Neuronal stem cell (in vitro differentiated cells): ENCODE measurements at regions not wholly inside any gene's neighbourhood (a gene's known extent, or its start where the extent isn't known, plus 50 kb on each side); places are given as distances from the start of the nearest gene placed in this dataset.

ENCODE experiments used
- DNase-seq: peaks from one replicate; pipeline ENCODE4 v3.0.0-alpha.2; 2013; ENCODE audit warnings: low spot score
- H2AFZ ChIP-seq: one replicate; pipeline ENCODE4 v1.6.1; 2013; ENCODE audit warnings: mild to moderate bottlenecking, low read length, inconsistent platforms
- H2AK5ac ChIP-seq: 2 replicates; pipeline ENCODE4 v1.6.1; 2013; ENCODE audit warnings: low read depth, mild to moderate bottlenecking, inconsistent platforms, low read length, moderate library complexity, mixed read lengths
- H2BK120ac ChIP-seq: 2 replicates; pipeline ENCODE4 v1.6.1; 2013; ENCODE audit warnings: low read depth, mild to moderate bottlenecking, inconsistent platforms, low read length, moderate library complexity, mixed read lengths
- H2BK12ac ChIP-seq: one replicate; pipeline ENCODE4 v1.6.1; 2013; ENCODE audit warnings: low read length, inconsistent platforms
- H2BK15ac ChIP-seq: 2 replicates; pipeline ENCODE4 v1.6.1; 2013; ENCODE audit warnings: mild to moderate bottlenecking, low read length, inconsistent platforms, mixed read lengths
- H2BK5ac ChIP-seq: one replicate; pipeline ENCODE4 v1.6.1; 2013; ENCODE audit warnings: inconsistent platforms, mild to moderate bottlenecking, low read length, moderate library complexity
- H3K14ac ChIP-seq: one replicate; pipeline ENCODE4 v1.6.1; 2013; ENCODE audit warnings: low read length, inconsistent platforms
- H3K18ac ChIP-seq: 2 replicates; pipeline ENCODE4 v1.6.1; 2013; ENCODE audit warnings: low read length, inconsistent platforms
- H3K23ac ChIP-seq: 2 replicates; pipeline ENCODE4 v1.6.1; 2013; ENCODE audit warnings: low read depth, mild to moderate bottlenecking, mixed read lengths, low read length, inconsistent platforms; ENCODE audit not compliant: poor library complexity
- H3K27ac ChIP-seq: replicated peaks from 3 replicates; pipeline ENCODE4 v1.5.1; 2013; ENCODE audit warnings: low read length, inconsistent platforms
- H3K27me3 ChIP-seq, 3 experiments: 2 replicates each; pipeline ENCODE4 v1.6.1; 2013; ENCODE audit warnings: low read length in 3 of 3, mild to moderate bottlenecking in 2 of 3, inconsistent platforms in 1 of 3, low read depth in 1 of 3, mixed read lengths in 1 of 3, moderate library complexity in 1 of 3; ENCODE audit not compliant: control insufficient read depth in 3 of 3, insufficient read depth in 3 of 3
- H3K36me3 ChIP-seq, 2 donors: replicated peaks in 1 of 2; 2 replicates each; pipeline ENCODE4 v1.6.1; 2013; ENCODE audit warnings: low read length in 2 of 2; ENCODE audit not compliant: control insufficient read depth in 2 of 2, insufficient read depth in 2 of 2
- H3K4ac ChIP-seq: 2 replicates; pipeline ENCODE4 v1.6.1; 2013; ENCODE audit warnings: inconsistent platforms, mild to moderate bottlenecking, low read length, moderate library complexity
- H3K4me1 ChIP-seq, 2 donors: 1 replicate in 1 of 2; 2 replicates in 1 of 2; pipeline ENCODE4 v1.6.1; 2013; ENCODE audit warnings: low read length in 2 of 2, low read depth in 1 of 2; ENCODE audit not compliant: control insufficient read depth in 2 of 2, insufficient read depth in 1 of 2
- H3K4me2 ChIP-seq: one replicate; pipeline ENCODE4 v1.6.1; 2013; ENCODE audit warnings: mild to moderate bottlenecking, low read length, inconsistent platforms; ENCODE audit not compliant: insufficient read depth, poor library complexity, severe bottlenecking
- H3K4me3 ChIP-seq, 2 donors: 2 replicates each; pipeline ENCODE4 v1.5.1; 2013; ENCODE audit warnings: low read length in 2 of 2, mild to moderate bottlenecking in 2 of 2, inconsistent platforms in 1 of 2, moderate library complexity in 1 of 2
- H3K79me1 ChIP-seq: one replicate; pipeline ENCODE4 v1.6.1; 2013; ENCODE audit warnings: low read depth, mild to moderate bottlenecking, inconsistent platforms, low read length, moderate library complexity
- H3K9ac ChIP-seq: one replicate; pipeline ENCODE4 v1.6.1; 2013; ENCODE audit warnings: mild to moderate bottlenecking, low read depth, low read length, inconsistent platforms; ENCODE audit not compliant: poor library complexity
- H3K9me3 ChIP-seq, 2 donors: replicated peaks in 1 of 2; 2 replicates each; pipeline versions ENCODE3 to v1.6.1; 2013; ENCODE audit warnings: low read length in 2 of 2, mild to moderate bottlenecking in 2 of 2, inconsistent platforms in 1 of 2, low read depth in 1 of 2, mixed read lengths in 1 of 2, moderate library complexity in 1 of 2; ENCODE audit not compliant: control insufficient read depth in 2 of 2, insufficient read depth in 1 of 2
- H4K8ac ChIP-seq: one replicate; pipeline ENCODE4 v1.6.1; 2013; ENCODE audit warnings: low read depth, mild to moderate bottlenecking, inconsistent platforms, low read length, moderate library complexity
- H4K91ac ChIP-seq: one replicate; pipeline ENCODE4 v1.6.1; 2013; ENCODE audit warnings: low read length, low read depth, mild to moderate bottlenecking, inconsistent platforms; ENCODE audit not compliant: poor library complexity
- WGBS, 2 donors: extraction: QIAGEN DNeasy Blood & Tissue Kit; methylation state at CpG; one replicate each; pipeline ENCODE4 v1.1.7; 2013; ENCODE audit warnings: missing lambda C conversion rate in 2 of 2, mixed read lengths in 1 of 2; ENCODE audit not compliant: insufficient read length in 2 of 2, insufficient replicate concordance in 1 of 2; ENCODE audit errors: extremely low coverage in 2 of 2; 5-methylcytosine and 5-hydroxymethylcytosine counted together

GRCh38 chrX:98350940-98351339 is 1467.2 kb downstream of the RPA4 start:
- Histone ChIP-seq H3K36me3 (no peaks in the 10 kb centered on the region), H3K9ac (no peak overlapping the region), H2BK5ac (no peak overlapping the region), H3K9me3 (no peaks in the 10 kb centered on the region), H3K18ac (no peak overlapping the region), H3K4ac (no peak overlapping the region), H3K27me3 (no peaks in the 10 kb centered on the region), H4K8ac (no peak overlapping the region), H3K27ac (peak overlapping the region; percentile 91), H2BK12ac (no peak overlapping the region), H3K4me3 (no peak overlapping the region), H2BK15ac (no peak overlapping the region), H3K4me1 (peaks cover 0 to 3% of the 10 kb centered on the region in 2 donors), H2AFZ (peak overlapping the region; percentile 49), H3K4me2 (no peak overlapping the region), H3K14ac (no peak overlapping the region), H2AK5ac (no peak overlapping the region), H3K79me1 (no peaks in the 10 kb centered on the region), H3K23ac (no peak overlapping the region), H2BK120ac (no peak overlapping the region), H4K91ac (no peak overlapping the region)
- DNase-seq: peak; percentile 46

- H3K27ac ChIP-seq: no peak overlapping the region
- H3K9me3 ChIP-seq: no peaks in the 10 kb centered on the region
- H3K4me3 ChIP-seq: no peak overlapping the region
- H3K36me3 ChIP-seq: no peaks in the 10 kb centered on the region
- no peaks in the 10 kb centered on the region for H3K27me3 ChIP-seq
- no peak overlapping the region for H2BK15ac ChIP-seq
- peak overlapping the region; percentile 27 for H2AFZ ChIP-seq
- no peak overlapping the region for H4K8ac ChIP-seq
- H2BK120ac ChIP-seq: no peak overlapping the region
- H2BK12ac ChIP-seq: no peak overlapping the region
- no peak overlapping the region for H3K18ac ChIP-seq
- H3K4ac ChIP-seq: no peak overlapping the region
- no peak overlapping the region for H2AK5ac ChIP-seq
- DNase-seq: no peak
- no peak overlapping the region for H3K23ac ChIP-seq
- H4K91ac ChIP-seq: no peak overlapping the region
- H3K79me1 ChIP-seq: no peaks in the 10 kb centered on the region
- H3K9ac ChIP-seq: no peak overlapping the region
- no peak overlapping the region for H3K4me2 ChIP-seq
- H3K4me1 ChIP-seq: no peaks in the 10 kb centered on the region
- no peak overlapping the region for H3K14ac ChIP-seq
- no peak overlapping the region for H2BK5ac ChIP-seq
Measured at GRCh38 chrX:98357146-98357545, 1473.4 kb downstream of the RPA4 start.

DNA sequence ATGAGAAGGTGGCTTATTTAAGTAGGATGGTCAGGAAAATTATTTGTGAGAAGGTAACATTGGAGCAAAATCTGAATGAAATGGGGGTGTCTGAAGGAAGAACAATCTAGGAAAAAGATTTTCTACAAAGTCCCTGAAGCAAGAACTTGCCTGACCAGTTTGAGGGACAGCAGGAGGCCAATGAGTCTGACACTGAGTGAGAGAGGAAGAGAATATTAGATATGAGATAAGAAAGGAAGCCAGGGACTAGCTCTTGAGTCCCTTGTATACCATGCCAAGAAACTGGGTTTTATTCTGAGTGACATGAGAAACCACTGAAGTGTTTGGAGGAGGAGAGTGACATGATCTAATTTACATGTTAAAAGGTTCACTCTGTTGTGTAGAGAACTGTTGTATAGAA is 1478.9 kb downstream of the RPA4 start:
- Histone ChIP-seq H3K18ac (no peak overlapping the region), H3K9me3 (no peaks in the 10 kb centered on the region), H3K9ac (no peak overlapping the region), H3K79me1 (no peaks in the 10 kb centered on the region), H2BK5ac (no peak overlapping the region), H3K27me3 (no peaks in the 10 kb centered on the region), H3K4me2 (no peak overlapping the region), H2AK5ac (no peak overlapping the region), H3K27ac (no peak overlapping the region), H3K4me1 (no peaks in the 10 kb centered on the region), H3K23ac (no peak overlapping the region), H2AFZ (peak overlapping the region; percentile 2), H3K4me3 (no peak overlapping the region), H3K14ac (no peak overlapping the region), H3K4ac (no peak overlapping the region), H2BK120ac (no peak overlapping the region), H3K36me3 (no peaks in the 10 kb centered on the region), H2BK15ac (no peak overlapping the region), H4K8ac (no peak overlapping the region), H4K91ac (no peak overlapping the region), H2BK12ac (no peak overlapping the region)
- DNase-seq: no peak

DNA sequence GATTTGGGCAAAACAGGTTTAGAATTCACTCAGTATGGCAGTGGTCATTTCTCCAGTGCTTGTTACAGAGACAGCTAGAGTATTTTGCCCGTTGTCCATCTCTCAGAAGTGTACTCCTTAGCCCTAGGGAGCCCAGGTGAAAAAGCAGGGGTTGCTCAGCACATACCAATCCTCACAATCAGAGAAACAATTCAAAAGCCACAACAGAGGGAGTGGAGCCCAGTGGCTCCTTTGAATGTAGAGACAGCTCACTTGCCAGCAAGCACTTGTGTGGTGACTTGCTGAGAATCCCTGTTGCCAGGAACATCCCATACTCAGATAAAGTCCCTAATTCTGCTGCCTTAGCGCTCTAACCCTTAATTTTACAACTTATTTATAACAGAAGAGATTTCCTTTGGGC is 1488.3 kb downstream of the RPA4 start:
- no peaks in the 10 kb centered on the region for H3K4me1 ChIP-seq
- H2BK12ac ChIP-seq: no peak overlapping the region
- no peak overlapping the region for H2BK15ac ChIP-seq
- H2BK120ac ChIP-seq: no peak overlapping the region
- H3K27ac ChIP-seq: no peak overlapping the region
- H2AFZ ChIP-seq: peak overlapping the region; percentile 34
- no peak overlapping the region for H2BK5ac ChIP-seq
- no peak overlapping the region for H2AK5ac ChIP-seq
- peaks cover 0 to 7% of the 10 kb centered on the region in 2 donors for H3K9me3 ChIP-seq
- no peak overlapping the region for H3K4me2 ChIP-seq
- no peak overlapping the region for H4K8ac ChIP-seq
- no peaks in the 10 kb centered on the region for H3K36me3 ChIP-seq
- WGBS, 2 donors: no CpG with 5 or more reads among the region's 2 CpGs
- no peak for DNase-seq
- no peak overlapping the region for H3K23ac ChIP-seq
- H3K4me3 ChIP-seq: no peak overlapping the region
- H3K9ac ChIP-seq: no peak overlapping the region
- no peak overlapping the region for H4K91ac ChIP-seq
- H3K27me3 ChIP-seq: no peaks in the 10 kb centered on the region
- no peak overlapping the region for H3K18ac ChIP-seq
- H3K79me1 ChIP-seq: no peaks in the 10 kb centered on the region
- no peak overlapping the region for H3K14ac ChIP-seq
- no peak overlapping the region for H3K4ac ChIP-seq
